ENCODE measurements at regions not wholly inside any gene's neighbourhood (a gene's known extent, or its start where the extent isn't known, plus 50 kb on each side); places are given as distances from the start of the nearest gene placed in this dataset.

- TF ChIP-seq CTCF (IDR thresholded peaks at IDR 0.05; ENCODE audit: low read depth, low read length, poor library complexity, severe bottlenecking) (no peak), EZH2phosphoT487 (IDR thresholded peaks at IDR 0.05; ENCODE audit: borderline replicate concordance, low read length) (no peak)
Measured at GRCh38 chr5:116989995-116990394, 415.4 kb upstream of the SEMA6A start.
